ENCODE measurements at regions not wholly inside any gene's neighbourhood (a gene's known extent, or its start where the extent isn't known, plus 50 kb on each side); places are given as distances from the start of the nearest gene placed in this dataset.

- RAD21 ChIA-PET (ENCODE audit: unreplicated experiment), result no interaction called here
- CTCF ChIA-PET, result no interaction called here
- H3K79me2 ChIP-seq (ENCODE audit: control insufficient read depth, insufficient read depth, low read length), result no peaks in the 10 kb centered on the region
- SMC1A ChIA-PET (ENCODE audit: uncharacterized antibody, unreplicated experiment), result no interaction called here
- no peak for TF ChIP-seq EP300 (IDR thresholded peaks at IDR 0.05; ENCODE audit: borderline replicate concordance in 1 of 2, control insufficient read depth in 1 of 2, low read depth in 2 of 2, low read length in 2 of 2)
- H3K36me3 ChIP-seq (ENCODE audit: control insufficient read depth in 2 of 2, insufficient read depth in 2 of 2, low read length in 1 of 2), result no peaks in the 10 kb centered on the region
- H3K4me1 ChIP-seq (ENCODE audit: control insufficient read depth, insufficient read depth, low read length), result no peaks in the 10 kb centered on the region
- H3K9me3 ChIP-seq (replicated peaks; ENCODE audit: control insufficient read depth, insufficient read depth, low read length), result no peaks in the 10 kb centered on the region
- H4K20me1 ChIP-seq (ENCODE audit: control insufficient read depth, insufficient read depth), result no peaks in the 10 kb centered on the region
- WGBS (ENCODE audit: insufficient coverage, insufficient replicate concordance, low lambda C conversion rate, missing lambda C conversion rate), result 46% methylated on average over 10 of the region's 10 CpGs
- BruUV-seq (replicated peaks), result no TSS peak
- H3K27ac ChIP-seq (ENCODE audit: control insufficient read depth, insufficient read depth), result no peak overlapping the region
- in situ Hi-C loops (cut with MboI) (no loop called here), intact Hi-C loops (cut with micrococcal nuclease; ENCODE audit: unreplicated experiment) (no loop called here)
- POLR2A ChIA-PET, result no interaction called here
- H3K9ac ChIP-seq (ENCODE audit: control insufficient read depth, insufficient read depth, low read length), result no peak overlapping the region
- DNase-seq (ENCODE audit: low read depth, low spot score) (no peak), ATAC-seq (peak; percentile 36; the same call in 2 of the 3 replicates), FAIRE-seq (no peak)
- H2AFZ ChIP-seq (ENCODE audit: control insufficient read depth, low read depth, low read length), result no peak overlapping the region
- H3K27me3 ChIP-seq (replicated peaks in 1 of 2; ENCODE audit: control insufficient read depth in 2 of 2, insufficient read depth in 2 of 2, low read length in 1 of 2), result no peaks in the 10 kb centered on the region
- no peak overlapping the region for H3K4me3 ChIP-seq
- no peak overlapping the region for H3K4me2 ChIP-seq (ENCODE audit: control insufficient read depth, insufficient read depth)
Measured at GRCh38 chr11:109818290-109818689, 274.9 kb upstream of the ZC3H12C start.

DNA sequence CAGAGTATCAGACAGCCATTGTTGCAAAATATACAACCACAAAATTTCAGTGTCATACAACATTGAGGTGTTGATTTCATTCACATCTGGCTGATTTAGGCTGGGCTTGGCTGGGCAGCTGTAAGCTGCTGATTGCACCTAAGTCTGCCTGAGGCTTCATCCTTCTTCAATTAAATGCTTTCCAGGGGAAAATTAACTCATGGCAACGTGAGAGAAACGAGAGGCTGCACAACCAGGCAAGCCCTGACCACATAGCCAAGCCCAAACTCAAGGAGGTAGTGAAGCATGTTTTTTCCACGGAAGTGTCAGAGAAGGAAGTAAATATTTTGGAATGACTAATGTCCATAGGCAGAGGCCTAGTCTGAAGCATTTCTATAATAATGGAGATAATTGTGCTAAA lies 273.8 kb upstream of the ZC3H12C start:
- H3K27me3 ChIP-seq (replicated peaks in 1 of 2; ENCODE audit: control insufficient read depth in 2 of 2, insufficient read depth in 2 of 2, low read length in 1 of 2), result no peaks in the 10 kb centered on the region
- no peaks in the 10 kb centered on the region for H3K9me3 ChIP-seq (replicated peaks; ENCODE audit: control insufficient read depth, insufficient read depth, low read length)
- H3K4me2 ChIP-seq (ENCODE audit: control insufficient read depth, insufficient read depth), result no peak overlapping the region
- intact Hi-C loops (cut with micrococcal nuclease; ENCODE audit: unreplicated experiment), result no loop called here
- ATAC-seq (no peak), DNase-seq (ENCODE audit: low read depth, low spot score) (no peak), FAIRE-seq (peak; percentile 35)
- H2AFZ ChIP-seq (ENCODE audit: control insufficient read depth, low read depth, low read length), result no peak overlapping the region
- TF ChIP-seq POU2F2 (IDR thresholded peaks at IDR 0.05; ENCODE audit: borderline replicate concordance, low read depth, low read length) (no peak), KDM1A (IDR thresholded peaks at IDR 0.05; ENCODE audit: borderline replicate concordance) (no peak), TARDBP (IDR thresholded peaks at IDR 0.05; ENCODE audit: borderline replicate concordance) (no peak), MXI1 (IDR thresholded peaks at IDR 0.05; ENCODE audit: low read depth, low read length) (no peak), SIX5 (IDR thresholded peaks at IDR 0.05; ENCODE audit: low read depth, low read length, severe bottlenecking) (no peak), RBBP5 (conservative IDR thresholded peaks at IDR 0.05) (no peak)
- TF ChIP-seq, protein P1, sequence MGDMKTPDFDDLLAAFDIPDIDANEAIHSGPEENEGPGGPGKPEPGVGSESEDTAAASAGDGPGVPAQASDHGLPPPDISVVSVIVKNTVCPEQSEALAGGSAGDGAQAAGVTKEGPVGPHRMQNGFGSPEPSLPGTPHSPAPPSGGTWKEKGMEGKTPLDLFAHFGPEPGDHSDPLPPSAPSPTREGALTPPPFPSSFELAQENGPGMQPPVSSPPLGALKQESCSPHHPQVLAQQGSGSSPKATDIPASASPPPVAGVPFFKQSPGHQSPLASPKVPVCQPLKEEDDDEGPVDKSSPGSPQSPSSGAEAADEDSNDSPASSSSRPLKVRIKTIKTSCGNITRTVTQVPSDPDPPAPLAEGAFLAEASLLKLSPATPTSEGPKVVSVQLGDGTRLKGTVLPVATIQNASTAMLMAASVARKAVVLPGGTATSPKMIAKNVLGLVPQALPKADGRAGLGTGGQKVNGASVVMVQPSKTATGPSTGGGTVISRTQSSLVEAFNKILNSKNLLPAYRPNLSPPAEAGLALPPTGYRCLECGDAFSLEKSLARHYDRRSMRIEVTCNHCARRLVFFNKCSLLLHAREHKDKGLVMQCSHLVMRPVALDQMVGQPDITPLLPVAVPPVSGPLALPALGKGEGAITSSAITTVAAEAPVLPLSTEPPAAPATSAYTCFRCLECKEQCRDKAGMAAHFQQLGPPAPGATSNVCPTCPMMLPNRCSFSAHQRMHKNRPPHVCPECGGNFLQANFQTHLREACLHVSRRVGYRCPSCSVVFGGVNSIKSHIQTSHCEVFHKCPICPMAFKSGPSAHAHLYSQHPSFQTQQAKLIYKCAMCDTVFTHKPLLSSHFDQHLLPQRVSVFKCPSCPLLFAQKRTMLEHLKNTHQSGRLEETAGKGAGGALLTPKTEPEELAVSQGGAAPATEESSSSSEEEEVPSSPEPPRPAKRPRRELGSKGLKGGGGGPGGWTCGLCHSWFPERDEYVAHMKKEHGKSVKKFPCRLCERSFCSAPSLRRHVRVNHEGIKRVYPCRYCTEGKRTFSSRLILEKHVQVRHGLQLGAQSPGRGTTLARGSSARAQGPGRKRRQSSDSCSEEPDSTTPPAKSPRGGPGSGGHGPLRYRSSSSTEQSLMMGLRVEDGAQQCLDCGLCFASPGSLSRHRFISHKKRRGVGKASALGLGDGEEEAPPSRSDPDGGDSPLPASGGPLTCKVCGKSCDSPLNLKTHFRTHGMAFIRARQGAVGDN (IDR thresholded peaks at IDR 0.05), result no peak
- TF ChIP-seq, protein P2, sequence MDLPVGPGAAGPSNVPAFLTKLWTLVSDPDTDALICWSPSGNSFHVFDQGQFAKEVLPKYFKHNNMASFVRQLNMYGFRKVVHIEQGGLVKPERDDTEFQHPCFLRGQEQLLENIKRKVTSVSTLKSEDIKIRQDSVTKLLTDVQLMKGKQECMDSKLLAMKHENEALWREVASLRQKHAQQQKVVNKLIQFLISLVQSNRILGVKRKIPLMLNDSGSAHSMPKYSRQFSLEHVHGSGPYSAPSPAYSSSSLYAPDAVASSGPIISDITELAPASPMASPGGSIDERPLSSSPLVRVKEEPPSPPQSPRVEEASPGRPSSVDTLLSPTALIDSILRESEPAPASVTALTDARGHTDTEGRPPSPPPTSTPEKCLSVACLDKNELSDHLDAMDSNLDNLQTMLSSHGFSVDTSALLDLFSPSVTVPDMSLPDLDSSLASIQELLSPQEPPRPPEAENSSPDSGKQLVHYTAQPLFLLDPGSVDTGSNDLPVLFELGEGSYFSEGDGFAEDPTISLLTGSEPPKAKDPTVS (IDR thresholded peaks at IDR 0.05; ENCODE audit: low read depth, low read length), result no peak
- 0% methylated on average over 3 of the region's 3 CpGs for WGBS (ENCODE audit: insufficient coverage, insufficient replicate concordance, low lambda C conversion rate, missing lambda C conversion rate)
- H3K4me1 ChIP-seq (ENCODE audit: control insufficient read depth, insufficient read depth, low read length), result no peaks in the 10 kb centered on the region
- no peak overlapping the region for H3K4me3 ChIP-seq
- ChIA-PET SMC1A (ENCODE audit: uncharacterized antibody, unreplicated experiment) (no interaction called here), RAD21 (ENCODE audit: unreplicated experiment) (no interaction called here), CTCF (no interaction called here), POLR2A (no interaction called here)
- in situ Hi-C loops (cut with MboI), result no loop called here
- H4K20me1 ChIP-seq (ENCODE audit: control insufficient read depth, insufficient read depth), result no peaks in the 10 kb centered on the region
- no peak overlapping the region for H3K9ac ChIP-seq (ENCODE audit: control insufficient read depth, insufficient read depth, low read length)
- BruUV-seq (replicated peaks), result no TSS peak
- H3K36me3 ChIP-seq (ENCODE audit: control insufficient read depth in 2 of 2, insufficient read depth in 2 of 2, low read length in 1 of 2), result no peaks in the 10 kb centered on the region
- H3K79me2 ChIP-seq (ENCODE audit: control insufficient read depth, insufficient read depth, low read length), result no peaks in the 10 kb centered on the region
- no peak overlapping the region for H3K27ac ChIP-seq (ENCODE audit: control insufficient read depth, insufficient read depth)
